Spleen (tissue), 7 donors: ENCODE measurements at regions not wholly inside any gene's neighbourhood (a gene's known extent, or its start where the extent isn't known, plus 50 kb on each side); places are given as distances from the start of the nearest gene placed in this dataset.

Experiments used
- POLR2AphosphoS5 ChIP-seq, 3 donors: sonication (generic); formaldehyde crosslinking; IDR thresholded peaks; one replicate each; pipeline ENCODE4 v1.5.1; 2017; ENCODE audit warnings: antibody characterized with exemption in 3 of 3
- TF ChIP-seq, protein P1 (sequence below), 11 experiments: fragments of 200-600 bp in 7 of 11; fragments of 450-650 bp in 4 of 11; sonication (generic) in 4 of 11; IDR thresholded peaks in 8 of 11; conservative IDR thresholded peaks in 3 of 11; 1 replicate in 7 of 11; 2 replicates in 4 of 11; pipeline versions ENCODE4 v1.4.0 to v1.8.0; 2016 to 2021; ENCODE audit warnings: antibody characterized with exemption in 11 of 11, inconsistent platforms in 4 of 11, mild to moderate bottlenecking in 1 of 11
- donor health status: DM: no; HTN: no; CAD: no; lungs with moderate emphysema.
- donor health status: DM: no; HTN: no; CAD: no.
- donor health status: DM: no; HTN: no; CAD: no.

GRCh38 chr5:18171684-18172083 is 537.4 kb downstream of the TAF11L14 start:
- TF ChIP-seq, protein P1, sequence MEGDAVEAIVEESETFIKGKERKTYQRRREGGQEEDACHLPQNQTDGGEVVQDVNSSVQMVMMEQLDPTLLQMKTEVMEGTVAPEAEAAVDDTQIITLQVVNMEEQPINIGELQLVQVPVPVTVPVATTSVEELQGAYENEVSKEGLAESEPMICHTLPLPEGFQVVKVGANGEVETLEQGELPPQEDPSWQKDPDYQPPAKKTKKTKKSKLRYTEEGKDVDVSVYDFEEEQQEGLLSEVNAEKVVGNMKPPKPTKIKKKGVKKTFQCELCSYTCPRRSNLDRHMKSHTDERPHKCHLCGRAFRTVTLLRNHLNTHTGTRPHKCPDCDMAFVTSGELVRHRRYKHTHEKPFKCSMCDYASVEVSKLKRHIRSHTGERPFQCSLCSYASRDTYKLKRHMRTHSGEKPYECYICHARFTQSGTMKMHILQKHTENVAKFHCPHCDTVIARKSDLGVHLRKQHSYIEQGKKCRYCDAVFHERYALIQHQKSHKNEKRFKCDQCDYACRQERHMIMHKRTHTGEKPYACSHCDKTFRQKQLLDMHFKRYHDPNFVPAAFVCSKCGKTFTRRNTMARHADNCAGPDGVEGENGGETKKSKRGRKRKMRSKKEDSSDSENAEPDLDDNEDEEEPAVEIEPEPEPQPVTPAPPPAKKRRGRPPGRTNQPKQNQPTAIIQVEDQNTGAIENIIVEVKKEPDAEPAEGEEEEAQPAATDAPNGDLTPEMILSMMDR (IDR thresholded peaks at IDR 0.05 in 8 of 11, conservative IDR thresholded peaks at IDR 0.05 in 3 of 11), result no peak
- TF ChIP-seq POLR2AphosphoS5 (IDR thresholded peaks at IDR 0.05), result no peak
